HG03064 (cell line): ENCODE measurements at regions not wholly inside any gene's neighbourhood (a gene's known extent, or its start where the extent isn't known, plus 50 kb on each side); places are given as distances from the start of the nearest gene placed in this dataset.
"Not testable (repeated sequence)": the region's sequence is repeated elsewhere in the genome, so short reads cannot be mapped to it uniquely, and the experiment has no call there.

Experiments
- ATAC-seq: cut with Tn5 transposase; IDR thresholded peaks from one replicate; pipeline ENCODE4 v1.9.1; 2021; ENCODE audit warnings: low read depth; ENCODE audit not compliant: unreplicated experiment

DNA sequence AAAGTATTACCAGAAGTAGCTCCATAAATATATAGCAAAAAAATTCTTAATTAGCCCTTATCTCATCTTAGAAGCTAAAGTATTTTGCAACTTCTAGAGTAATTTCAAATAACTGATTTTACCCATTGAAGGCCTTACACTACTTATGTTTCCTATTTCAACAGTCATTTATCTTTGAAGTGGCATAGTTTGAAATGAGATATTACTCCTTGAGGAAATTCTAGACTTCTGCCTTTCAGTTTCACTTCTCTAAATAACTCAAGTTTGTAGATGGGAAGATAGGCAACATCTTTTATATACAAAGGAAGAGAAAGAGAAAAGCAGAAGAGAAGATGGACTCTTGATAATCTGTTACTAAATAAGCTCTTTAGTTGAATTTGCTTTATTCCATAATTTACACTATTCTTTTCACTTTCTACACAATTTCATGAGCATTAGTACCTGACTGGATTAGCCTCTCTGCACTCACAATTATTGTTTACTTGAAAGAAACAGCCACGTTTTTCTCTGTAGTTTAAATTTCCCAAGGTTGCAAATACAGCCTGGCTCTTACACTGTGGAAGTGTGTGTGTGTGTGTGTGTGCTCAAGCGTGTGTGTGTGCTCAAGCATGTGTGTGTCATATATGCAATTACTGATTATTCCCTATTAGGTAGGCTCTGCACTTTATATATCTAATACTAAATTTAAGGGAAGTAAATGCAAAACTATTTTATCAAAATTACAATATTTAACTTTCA is 60.6 kb upstream of the EMB start:
- ATAC-seq, result peak; percentile 98

DNA sequence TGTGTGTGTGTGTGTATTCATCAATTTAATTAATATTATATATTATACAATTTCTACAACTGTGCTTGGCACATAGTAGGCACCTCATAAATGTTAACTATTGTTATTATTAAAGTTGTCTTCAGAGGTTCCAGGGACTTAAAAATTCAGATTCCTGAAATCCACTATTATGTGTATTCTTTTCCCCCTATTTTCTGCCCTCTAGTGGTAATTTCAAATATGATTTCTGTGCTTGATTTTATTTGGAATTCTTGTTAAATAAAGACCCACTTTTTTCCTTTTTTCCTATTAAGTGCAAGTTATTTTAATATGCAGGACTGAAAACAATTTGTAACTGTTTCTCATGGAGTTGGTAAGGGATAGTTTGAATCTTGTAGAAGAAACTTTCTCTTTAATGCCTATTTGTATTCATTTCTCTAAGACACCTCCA is 72.0 kb upstream of the EMB start:
- ATAC-seq, result not testable (repeated sequence)

DNA sequence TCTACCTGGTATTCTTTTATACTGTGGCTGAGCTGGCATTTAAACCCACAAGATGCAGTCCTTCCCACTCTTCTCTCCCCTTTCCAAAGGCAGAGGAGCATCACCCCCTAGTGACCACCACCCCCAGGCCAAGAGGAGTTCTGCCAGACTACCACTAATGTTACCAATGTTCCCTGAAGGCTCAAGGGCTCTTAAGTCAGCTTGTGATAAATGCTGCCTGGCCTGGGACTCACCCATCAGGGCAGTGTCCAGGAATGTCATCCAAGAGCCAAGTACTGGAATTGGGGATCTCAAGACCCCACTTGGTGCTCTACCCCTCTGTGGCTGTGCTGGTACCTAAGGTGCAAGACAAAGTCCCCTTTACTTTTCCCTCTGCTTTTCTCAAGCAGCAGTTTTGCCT is 80.0 kb upstream of the EMB start:
- not testable (repeated sequence) for ATAC-seq

DNA sequence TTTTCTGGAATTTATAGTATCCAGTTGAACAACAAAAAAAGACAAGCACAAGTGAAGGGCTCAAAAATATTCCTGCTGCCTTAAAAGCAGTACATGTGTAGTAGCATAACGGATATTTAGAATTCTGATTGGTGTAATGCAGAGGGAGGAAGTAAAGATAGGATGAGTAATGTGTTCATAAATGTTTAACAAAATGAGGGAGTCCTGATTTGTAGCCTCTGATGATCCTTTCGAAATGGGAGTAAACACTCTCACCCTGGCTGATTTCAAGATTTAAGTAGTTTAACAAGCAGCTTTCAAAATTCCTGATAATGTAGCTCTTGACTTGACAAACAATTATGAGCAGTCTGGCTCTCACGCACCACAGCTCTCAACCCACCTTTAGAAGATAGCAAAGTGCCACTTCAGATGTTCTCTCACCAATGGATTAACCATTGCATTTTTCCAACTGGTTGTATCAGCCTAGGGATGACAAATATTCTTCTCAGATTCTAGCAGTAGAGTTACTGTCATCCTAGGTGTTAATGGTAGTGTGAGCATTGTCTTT is 86.5 kb upstream of the EMB start:
- not testable (repeated sequence) for ATAC-seq

DNA sequence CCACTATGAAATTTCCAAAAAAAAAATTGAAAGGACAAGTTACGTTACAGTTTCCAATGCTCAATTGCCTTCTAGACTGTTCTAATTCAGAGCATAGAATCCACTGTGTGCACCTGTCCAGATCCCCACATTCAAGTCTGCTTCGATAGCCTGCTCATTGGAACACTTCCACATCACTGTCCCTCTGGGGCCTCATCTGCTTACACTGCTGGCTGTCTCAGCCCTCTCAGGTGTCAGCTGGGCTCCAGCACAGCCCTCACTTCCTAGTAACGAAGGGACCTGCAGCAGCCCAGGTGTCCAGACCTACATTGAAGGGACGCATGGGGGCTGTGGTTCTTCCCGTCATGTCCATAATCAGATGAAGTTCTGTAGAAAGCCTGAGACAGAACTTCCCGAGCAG is 94.3 kb upstream of the EMB start:
- no peak for ATAC-seq

DNA sequence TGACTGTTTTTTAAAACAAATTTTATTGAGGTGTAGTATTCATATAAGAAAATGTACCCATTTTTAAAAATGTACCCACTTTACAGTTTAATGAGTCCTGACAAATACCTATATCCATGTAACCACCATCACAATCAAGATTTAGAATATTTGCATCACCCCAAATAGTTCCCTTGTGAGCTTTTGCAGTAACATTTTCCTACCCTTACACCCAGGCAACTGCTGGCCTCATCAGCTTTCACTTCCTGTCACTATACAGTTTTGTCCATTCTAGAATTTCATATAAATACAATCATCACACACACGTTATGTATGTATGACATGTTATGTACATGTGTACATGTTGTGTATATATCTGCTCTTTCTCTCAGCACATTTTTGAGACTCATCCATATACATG is 96.4 kb upstream of the EMB start:
- not testable (repeated sequence) for ATAC-seq

DNA sequence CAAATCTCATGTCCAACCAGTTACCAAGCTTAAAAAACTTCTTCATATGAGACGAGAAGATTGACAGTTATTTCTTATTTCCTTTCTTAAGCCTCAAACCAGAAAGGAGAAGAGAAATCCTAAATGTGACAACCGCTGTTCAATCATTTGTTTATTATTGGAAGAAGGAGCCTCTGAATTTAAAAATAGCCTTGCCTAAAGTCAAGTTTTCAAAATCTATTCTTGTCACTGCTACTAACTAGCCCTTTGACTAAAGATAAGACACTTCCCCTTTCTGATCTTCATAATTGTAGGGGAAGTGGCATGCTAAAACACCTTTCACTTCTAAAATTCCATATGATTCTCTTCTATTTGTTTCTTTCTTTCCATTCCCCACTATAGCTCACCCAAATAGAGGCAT is 106.2 kb upstream of the EMB start:
- peak; percentile 90 for ATAC-seq

DNA sequence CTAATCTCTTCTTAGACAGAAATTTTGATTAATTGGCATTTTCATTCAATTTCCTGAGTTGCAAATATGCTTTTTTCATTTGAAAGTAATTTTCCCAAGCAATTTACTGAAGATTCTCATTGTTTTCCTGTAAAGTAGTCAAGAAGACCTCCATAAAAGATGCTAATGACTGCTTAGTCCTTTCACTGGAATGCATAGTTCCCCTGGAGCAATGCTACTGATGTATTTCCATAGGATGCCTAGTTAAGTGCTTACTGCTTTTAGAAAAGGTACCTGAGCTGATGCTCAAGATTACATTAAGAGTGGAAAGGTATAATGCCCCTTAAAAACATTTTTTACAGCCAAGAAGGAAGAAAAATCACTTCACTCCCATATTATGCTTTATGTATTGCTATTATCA is 109.2 kb upstream of the EMB start:
- no peak for ATAC-seq

DNA sequence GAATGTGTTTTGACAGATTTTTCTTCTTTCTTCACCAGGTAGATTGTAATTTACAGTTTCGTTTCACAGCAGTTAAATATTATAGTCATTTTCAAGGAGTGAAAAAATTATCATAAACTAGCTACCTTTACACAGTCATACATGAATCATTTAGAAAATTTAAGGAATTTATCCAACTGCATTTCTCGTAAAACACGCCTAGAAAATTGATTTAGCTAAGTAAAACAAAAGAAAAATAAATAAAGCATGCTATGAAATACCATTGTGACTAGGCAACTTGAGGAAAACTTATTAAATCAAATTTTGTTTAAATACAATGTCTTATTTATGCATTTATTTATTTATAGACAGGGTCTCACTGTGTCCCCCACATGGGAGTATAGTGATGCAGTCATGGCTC is 109.9 kb upstream of the EMB start:
- ATAC-seq, result no peak

DNA sequence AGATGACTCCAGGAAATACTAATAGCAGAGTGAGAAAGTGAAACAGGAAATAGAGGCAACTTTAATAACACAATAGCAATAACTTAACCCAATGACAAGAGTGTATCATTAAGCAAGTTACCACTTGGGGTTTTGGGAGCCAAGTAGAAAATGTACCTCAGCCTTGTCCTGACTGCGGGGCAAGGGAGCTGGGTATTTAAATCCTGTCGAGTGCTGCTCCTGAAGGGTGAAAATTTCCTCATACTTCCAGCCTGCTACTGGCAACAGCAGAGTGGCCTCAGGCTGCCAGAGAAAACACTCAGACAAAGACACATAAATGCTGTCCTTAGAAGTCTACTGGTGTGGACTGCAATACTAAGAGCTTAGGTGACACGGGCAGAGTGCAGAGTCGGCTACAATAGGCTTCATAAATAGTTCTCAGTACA is 112.5 kb upstream of the EMB start:
- ATAC-seq, result no peak

DNA sequence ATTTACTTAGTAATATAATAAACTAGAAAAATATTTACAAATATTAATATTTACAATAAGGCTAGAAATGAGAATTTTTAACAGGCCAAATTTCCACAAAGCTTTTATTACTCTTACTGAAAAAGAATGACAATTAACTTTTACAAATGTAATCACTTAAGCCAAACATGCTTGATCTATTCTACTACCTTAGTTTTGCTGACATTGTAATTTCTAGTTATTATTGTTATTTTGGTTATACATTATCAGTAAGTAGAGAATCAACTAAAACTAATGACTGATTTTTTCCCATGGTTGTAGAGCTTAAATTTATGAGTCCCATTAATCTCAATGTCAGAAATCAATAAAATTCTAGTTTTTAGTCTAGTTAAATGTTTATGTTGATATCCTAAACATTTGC is 107.8 kb upstream of the PARP8 start:
- not testable (repeated sequence) for ATAC-seq

DNA sequence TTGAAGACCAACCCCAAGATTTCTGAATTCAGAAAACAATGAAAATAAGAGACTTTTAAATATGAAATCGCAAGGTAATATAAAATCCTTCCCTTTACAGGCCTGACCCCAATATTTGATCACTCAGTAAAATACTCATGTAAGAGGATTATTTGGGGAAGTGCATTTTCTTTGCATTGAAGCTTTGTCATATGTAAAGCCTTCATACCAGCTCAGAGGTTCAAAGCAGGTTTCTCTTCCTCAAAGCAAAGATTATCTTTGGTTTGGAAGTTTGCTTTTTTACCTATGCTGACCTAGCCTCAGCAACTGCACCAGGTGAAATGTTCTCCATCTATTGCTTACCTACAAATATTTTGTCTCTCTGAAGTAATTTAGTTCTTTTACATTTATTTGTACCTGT is 106.5 kb upstream of the PARP8 start:
- no peak for ATAC-seq

DNA sequence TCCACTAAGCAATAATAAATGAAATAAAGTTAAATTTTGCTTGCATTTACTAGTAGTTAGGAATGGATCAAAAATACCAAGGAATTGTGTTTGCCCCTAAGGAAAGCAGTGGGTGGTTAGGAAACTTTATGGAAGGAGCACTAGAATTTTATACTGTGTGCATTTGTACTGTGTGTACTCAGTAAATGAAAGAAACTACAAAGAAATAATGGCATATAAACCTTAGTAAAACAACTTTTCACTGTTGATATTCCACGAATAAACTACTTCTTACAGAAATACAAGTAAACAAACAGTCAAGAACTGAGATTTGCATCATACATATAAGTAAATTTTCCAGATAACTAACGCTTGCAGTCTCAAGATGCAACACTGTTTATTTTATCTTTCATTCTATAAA is 103.7 kb upstream of the PARP8 start:
- ATAC-seq, result no peak

DNA sequence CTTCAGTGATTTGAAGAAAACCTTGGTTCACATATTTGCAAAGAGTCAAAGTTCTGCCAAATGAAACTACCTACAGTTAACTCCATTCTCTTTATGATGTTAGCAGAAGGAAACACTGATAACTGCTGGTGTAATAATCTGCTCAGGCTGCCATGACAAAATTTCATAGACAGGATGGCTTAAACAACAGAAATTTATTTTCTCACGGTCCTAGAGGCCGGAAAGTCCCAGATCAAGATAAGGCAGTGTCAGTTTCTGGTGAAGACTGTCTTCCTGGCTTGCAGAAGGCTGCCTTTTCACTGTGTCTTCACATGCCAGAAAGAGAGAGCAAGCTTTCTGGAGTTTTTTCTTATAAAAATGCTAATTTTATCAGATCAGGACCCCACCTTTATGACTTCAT is 102.4 kb upstream of the PARP8 start:
- peak; percentile 89 for ATAC-seq

DNA sequence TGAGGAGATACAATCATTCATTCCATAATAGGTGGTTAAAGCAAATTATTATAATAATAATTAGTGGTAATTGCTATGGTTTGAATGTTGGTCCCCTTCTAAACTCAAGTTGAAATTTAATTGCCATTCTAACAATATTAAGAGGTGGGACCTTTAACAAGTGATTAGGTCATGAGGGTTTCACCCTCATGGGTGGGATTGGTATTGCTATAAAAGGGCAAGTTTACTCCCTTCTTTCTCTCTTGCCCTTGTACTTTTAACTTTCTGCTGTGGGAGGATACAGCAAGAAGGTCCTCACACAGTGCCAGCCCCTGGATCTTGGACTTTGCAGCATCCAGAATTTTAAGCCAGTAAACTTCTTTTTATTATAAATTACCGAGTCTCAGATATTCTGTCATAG is 101.9 kb upstream of the PARP8 start:
- ATAC-seq, result no peak

DNA sequence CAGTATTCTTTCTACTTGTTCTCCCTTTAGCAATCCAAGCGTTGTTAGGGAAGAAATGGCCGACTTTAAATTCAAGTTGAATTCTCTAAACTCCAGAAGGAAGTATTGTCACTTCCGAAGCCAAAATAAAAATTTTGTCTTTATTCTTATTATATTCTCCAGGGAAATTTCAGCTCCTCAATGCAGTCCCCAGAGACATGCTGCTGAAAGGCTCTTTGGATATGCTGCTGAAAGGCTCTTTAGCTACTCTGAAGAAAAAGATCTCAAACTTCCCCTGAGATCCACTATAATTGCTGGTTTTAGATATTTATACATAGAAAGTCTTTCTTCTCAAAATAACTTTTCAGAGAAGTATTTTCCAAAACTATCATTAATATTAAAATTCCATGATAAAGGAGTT is 92.3 kb upstream of the PARP8 start:
- no peak for ATAC-seq

DNA sequence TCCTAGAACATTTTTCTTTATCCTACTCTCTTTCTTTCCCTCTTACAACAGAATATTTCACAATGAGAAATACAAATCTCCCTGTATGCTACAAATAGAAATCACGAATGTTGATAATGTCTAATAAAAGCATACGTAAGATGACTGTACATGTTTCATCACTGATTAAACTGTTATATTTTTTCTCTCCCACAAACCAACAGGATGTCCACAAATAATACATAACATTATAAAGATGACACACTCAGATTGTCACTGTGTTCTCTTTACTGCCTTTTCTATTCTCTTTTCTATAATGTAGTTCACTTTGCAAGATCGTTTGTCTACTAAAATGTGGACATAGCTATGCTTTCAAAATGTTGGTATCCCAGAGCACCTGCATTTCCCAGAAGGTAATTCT is 90.7 kb upstream of the PARP8 start:
- ATAC-seq, result no peak

DNA sequence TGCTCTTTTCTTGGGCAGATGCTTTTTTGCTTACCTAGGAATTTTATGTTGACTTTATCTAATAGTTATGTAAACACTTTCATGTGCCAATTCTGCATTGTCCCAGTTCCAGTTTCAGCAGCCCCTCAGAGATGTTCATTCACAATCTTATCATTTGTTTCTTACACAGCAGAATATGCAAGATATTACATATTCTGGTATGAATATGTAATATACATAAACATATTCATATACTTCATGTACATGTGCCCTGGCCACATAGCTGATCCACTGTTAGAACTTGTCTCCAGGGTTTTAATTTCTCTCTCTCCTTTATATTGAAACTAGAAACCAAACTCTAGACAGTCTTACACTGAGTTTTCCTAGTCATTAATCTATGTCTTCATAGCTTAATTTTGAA is 90.2 kb upstream of the PARP8 start:
- ATAC-seq, result no peak

DNA sequence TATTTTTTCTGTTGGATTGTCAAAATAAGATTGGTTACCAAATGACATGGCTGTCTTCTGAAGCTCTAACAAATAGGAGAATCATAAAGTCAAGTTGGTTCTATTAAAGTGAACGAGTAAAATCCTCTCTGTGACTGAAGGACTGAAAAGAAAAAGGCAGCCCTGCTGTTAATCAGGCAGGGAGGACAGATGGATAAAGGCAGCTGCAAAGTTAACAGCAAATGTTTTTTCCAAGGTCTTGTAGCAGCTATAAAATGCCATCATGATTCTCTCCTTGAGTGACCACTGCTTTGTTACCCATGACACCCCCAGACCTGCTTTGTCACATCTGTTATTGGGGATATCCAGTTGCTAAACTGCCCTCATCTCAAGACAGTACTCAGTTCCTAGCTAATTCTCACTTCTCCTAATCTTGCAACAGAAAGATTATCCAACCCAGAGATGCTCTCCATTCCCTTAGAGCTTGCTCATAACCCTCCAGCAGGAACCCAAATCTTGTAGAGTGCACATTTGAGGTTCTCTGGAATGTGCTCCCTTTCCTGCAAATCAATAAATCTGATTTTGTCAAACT is 89.7 kb upstream of the PARP8 start:
- no peak for ATAC-seq

DNA sequence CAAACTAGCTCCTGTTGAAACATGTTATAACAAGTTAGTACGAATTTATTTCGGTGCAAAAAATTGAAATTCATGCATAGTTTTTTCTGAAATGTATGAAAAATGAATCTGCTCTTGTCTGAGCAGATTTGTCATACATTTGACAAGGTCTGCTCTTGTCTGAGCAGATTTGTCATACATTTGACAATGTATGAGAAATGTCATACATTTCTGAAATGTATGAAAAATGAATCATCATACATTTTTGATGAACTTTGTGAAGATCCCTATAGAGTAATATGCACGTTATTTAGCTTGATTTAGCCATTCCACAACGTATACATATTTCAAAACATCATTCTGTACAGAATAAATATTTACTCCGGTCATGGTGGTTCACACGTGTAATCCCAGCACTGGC is 85.9 kb upstream of the PARP8 start:
- no peak for ATAC-seq

DNA sequence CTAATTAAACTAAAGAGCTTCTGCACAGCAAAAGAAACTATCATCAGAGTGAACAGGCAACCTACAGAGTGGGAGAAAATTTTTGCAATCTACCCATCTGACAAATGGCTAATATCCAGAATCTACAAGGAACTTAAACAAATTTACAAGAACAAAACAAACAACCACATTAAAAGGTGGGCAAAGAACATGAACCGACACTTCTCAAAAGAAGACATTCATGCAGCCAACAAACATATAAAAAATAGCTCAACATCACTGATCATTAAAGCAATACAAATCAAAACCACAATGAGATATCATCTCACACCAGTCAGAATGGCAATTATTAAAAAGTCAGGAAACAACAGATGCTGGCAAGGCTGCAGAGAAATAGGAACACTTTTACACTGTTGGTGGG is 84.6 kb upstream of the PARP8 start:
- not testable (repeated sequence) for ATAC-seq

DNA sequence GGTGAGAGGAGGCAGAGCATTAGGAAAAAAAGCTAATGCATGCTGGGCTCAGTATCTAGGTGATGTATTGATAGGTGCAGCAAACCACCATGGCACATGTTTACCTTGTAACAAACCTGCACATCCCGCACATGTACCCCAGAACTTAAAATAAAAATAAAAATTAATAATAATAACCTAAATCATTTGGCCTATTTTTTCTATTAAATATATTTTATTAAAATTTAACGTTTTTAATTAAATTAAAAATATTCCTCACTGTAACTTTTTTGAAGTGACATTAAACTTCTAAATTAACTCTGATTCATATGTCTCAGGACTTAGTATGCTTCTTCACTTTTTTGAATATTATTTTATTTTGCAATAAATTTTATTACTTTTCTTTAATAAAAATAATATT is 83.7 kb upstream of the PARP8 start:
- no peak for ATAC-seq
